Suprapubic skin (tissue), 4 donors: ENCODE measurements at regions not wholly inside any gene's neighbourhood (a gene's known extent, or its start where the extent isn't known, plus 50 kb on each side); places are given as distances from the start of the nearest gene placed in this dataset.

Experiments
- CTCF ChIP-seq, 2 donors: fragments of 200-600 bp in 1 of 2; fragments of 450-650 bp in 1 of 2; sonication (generic) in 1 of 2; IDR thresholded peaks; one replicate each; pipeline ENCODE4 v1.5.1; 2016 to 2019; ENCODE audit warnings: antibody characterized with exemption in 2 of 2, mild to moderate bottlenecking in 1 of 2, moderate library complexity in 1 of 2
- EP300 ChIP-seq: sonication (generic); formaldehyde crosslinking; IDR thresholded peaks from one replicate; pipeline ENCODE4 v1.6.1; 2017; ENCODE audit warnings: antibody characterized with exemption
- POLR2A ChIP-seq, 2 donors: fragments of 450-650 bp; IDR thresholded peaks; one replicate each; pipeline ENCODE4 v1.6.1; 2017; ENCODE audit warnings: antibody characterized with exemption in 2 of 2, mild to moderate bottlenecking in 2 of 2, moderate library complexity in 2 of 2
- POLR2AphosphoS5 ChIP-seq, 3 donors: sonication (generic); formaldehyde crosslinking; IDR thresholded peaks; one replicate each; pipeline ENCODE4 v1.6.1; 2017; ENCODE audit warnings: antibody characterized with exemption in 3 of 3

- TF ChIP-seq POLR2A (IDR thresholded peaks at IDR 0.05) (no peak), CTCF (IDR thresholded peaks at IDR 0.05) (no peak), POLR2AphosphoS5 (IDR thresholded peaks at IDR 0.05) (no peak), EP300 (no peak)
Measured at GRCh38 chr9:23552876-23553601, 273.0 kb downstream of the ELAVL2 start.
